HG03442 (cell line): ENCODE measurements at regions not wholly inside any gene's neighbourhood (a gene's known extent, or its start where the extent isn't known, plus 50 kb on each side); places are given as distances from the start of the nearest gene placed in this dataset.

Source experiments
- ATAC-seq: cut with Tn5 transposase; IDR thresholded peaks from one replicate; pipeline ENCODE4 v1.9.1; 2021; ENCODE audit warnings: mild to moderate bottlenecking, moderate library complexity; ENCODE audit not compliant: unreplicated experiment

- ATAC-seq, result no peak
These were observed 246.1 kb downstream of the LY86 start for GRCh38 chr6:6834356-6835222.

- no peak for ATAC-seq
These were observed 246.6 kb downstream of the LY86 start for GRCh38 chr6:6835223-6835503.

DNA sequence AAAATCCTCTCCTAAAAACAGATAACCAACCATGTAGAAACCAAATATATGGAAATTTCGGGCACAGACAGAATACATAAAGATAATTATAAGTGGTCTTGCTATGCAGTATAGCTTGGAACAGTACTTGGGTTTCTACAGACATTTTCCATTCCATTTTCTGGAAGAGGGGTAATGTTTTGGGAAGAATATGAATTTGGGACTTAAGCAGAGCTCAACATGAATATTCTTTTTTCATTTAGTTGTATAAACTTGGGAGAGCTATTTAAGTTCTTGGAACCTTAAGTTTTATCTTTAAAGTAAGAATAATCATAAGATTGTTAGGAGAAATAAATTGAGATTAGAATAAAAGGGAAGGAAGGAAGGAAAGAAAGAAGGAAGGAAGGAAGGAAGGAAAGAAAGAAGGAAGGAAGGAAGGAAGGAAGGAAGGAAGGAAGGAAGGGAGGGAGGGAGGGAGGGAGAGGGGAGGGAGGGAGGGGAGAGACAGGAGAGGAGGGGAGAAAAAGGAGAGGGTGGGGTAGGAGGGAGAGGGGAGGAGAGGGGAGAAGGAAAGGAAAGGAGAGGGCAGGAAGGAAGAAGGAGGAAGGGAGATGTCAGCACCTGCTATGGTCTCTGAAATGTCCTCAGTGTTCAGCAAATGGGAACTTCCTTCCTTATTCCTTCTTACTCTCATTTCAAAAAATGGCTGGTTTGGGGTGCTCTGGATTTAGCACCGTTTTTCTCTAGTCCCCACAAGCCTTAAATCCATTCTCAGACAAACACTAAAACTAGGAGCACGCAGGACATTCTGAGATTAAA is 248.3 kb downstream of the LY86 start:
- ATAC-seq, result no peak

DNA sequence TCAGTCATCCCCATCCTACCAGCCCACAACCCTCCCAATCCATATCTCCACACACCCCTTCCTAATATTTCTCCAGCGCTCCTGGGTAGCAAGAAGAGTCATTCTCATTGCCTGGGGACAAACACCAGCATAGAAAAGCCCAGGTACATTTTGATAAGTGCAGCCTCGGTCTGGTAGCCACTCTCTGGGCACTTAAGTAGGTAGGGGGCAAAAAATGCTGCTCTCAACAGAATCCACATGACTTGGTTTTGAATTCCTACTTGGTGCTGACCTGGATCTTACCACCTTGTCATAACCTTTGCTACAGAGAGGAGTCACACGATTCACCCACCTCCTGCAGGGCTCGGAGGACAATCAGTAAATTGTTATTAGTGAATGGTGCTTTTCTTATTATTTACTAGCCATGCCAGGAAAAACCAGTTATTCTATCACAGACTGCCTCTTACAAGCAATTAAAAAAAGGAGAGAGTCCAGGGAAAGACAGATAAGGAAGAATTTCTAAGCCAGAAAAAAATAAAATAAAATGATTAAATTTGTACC is 249.1 kb downstream of the LY86 start:
- no peak for ATAC-seq

- peak; percentile 95 for ATAC-seq
These were observed 252.3 kb downstream of the LY86 start for GRCh38 chr6:6840831-6841291.

GRCh38 chr6:6841571-6841970 is 253.1 kb downstream of the LY86 start:
- no peak for ATAC-seq

DNA sequence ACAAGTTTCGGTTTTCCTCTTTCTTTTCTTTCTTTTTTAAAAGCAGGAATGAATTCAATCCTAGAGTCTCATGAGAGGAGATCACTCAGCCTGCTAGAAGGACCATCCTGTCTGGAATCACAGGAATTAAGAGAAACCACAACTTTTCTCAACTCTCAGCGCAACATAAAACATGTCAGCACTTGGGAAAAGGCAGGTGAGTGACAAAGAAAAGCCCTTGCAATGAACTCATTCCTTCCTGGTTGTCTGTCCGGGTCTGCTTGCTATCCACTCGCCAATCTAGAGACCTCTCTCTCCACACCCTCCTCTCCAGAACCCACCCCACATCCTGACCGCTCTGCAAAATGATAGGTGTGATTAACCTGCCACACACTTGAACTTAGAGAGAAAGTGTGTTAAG is 253.8 kb downstream of the LY86 start:
- no peak for ATAC-seq

DNA sequence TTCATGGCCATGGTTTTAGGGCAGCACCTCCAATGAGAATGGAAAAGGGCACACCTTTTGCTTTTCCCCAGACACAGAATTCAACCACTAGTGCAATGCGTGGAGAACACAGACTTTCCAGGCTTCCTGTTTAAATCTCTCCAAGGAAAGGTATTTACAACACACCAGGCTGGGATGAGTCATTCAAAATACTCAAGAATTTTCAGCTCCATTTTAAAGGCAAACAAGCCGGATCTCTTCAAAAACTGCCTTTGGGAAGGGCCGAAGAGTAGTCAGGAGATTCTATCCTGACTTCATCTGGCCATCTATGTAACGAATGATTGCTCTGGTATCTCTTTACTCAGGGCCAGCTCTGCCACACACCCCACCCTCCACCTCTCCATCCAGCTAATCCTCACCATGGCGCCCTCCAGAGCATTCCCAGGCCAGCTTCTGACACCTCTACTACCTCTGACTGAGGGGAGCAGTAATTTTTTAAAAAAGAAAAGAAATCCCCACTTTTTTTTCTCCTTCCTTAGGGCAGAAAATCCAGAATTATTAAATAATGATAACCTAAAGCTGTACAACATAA is 254.6 kb downstream of the LY86 start:
- no peak for ATAC-seq

DNA sequence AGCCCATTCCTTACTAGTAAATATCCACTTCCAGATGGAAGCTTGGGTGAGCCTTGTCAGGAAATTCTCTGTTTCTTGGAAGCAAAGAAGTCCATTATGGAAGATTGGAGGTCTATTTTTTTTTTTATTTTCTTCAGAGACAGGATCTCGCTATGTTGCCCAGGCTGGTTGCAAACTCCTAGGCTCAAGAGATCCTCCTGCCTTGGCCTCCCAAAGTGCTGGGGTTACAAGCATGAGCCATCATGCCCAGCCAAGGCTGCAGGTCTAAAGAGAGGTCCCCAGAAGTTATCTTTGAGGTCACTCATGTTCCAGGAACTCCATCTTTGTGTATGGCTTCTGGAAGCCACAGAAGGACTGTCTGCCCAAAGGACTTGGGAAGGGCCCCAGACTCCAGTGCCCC is 255.3 kb downstream of the LY86 start:
- ATAC-seq, result no peak

DNA sequence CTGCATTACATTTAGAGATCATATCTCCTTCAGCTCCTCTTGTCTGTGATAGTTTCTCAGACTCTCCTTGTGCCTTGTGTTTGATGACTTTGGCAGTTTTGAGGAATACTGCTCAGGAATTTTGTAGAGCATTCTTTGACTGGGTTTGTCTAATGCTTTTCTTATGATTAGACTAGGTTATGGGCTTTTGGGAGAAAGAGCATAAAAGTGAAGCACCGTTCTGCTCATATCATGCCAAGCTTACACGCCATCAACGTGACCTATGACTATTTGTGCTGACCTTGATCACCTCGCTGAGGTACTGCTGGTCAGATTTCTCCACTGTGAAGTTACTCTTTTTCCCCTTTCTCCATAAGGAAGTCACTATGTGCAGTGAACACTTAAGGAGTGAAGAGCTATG is 256.0 kb downstream of the LY86 start:
- no peak for ATAC-seq

GRCh38 chr6:6845603-6846002 is 257.1 kb downstream of the LY86 start:
- no peak for ATAC-seq

- no peak for ATAC-seq
These were observed 259.1 kb downstream of the LY86 start for GRCh38 chr6:6847591-6847990.

DNA sequence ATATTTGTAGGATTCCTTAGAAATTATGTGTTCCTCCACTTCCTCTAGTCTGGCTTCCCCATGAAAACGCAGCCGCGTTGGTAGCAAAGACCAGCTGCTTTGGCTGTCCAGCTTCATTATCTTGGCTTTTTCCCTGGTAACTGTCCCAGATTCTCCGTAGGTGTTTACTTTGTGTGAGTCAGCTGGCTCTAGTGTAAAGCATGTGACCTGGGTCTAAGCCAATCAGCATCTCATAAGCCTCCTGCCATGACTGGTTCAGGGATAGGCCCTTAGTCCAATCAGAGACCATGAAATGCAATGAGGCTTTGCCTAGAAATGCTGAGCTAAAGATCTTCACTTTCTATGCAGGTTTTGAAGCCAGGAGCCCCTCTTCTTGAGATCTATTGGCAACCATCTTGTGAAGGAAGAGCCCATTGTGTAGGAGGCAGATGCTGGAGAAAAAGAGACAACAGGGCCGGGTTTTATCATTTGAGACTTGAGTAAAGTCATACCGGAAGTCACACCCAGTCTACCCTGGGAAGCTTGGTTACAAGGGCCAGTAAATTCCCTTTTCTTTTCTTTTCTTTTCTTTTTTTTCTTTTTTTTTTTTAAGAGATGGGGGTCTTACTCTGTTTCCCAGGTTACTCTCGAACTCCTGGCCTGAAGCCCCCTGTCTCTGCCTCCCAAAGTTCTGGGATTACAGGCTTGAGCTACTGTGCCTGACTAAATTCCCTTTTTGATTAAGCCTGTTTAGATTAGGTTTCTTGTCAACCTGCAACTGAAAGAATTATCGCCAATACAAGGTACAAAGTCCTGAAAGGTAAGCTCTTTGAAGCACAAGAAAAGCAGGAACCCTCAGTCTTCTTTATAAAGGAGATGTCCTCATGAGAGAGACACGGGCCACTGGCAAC is 256.5 kb upstream of the RREB1 start:
- ATAC-seq, result no peak

- ATAC-seq, result no peak
These were observed 255.9 kb upstream of the RREB1 start for GRCh38 chr6:6851949-6852261.

- peak; percentile 86 for ATAC-seq
These were observed 250.9 kb upstream of the RREB1 start for GRCh38 chr6:6856538-6857523.

- ATAC-seq, result no peak
These were observed 250.2 kb upstream of the RREB1 start for GRCh38 chr6:6857528-6857927.

DNA sequence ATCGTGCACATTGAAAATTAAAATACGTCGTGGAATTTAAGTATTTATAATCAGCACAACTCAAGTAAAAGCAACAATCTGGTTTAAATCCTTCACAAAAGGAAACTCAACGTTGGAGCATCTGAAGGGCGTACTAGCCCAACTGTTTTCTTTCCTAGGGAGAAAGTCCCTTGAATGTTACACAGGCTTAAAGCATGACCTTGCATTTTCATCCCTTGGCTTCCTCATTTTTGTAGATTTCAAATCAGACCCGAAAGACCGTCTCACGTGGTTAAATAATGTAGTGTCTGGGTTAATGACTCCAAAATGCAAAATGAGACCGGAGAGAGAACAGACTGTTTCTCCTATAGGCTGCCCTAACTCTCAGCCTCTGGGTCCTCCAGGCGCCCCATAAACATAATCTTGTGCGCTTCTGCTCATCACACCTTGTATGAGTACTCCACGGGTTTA is 249.2 kb upstream of the RREB1 start:
- no peak for ATAC-seq

- no peak for ATAC-seq
These were observed 248.7 kb upstream of the RREB1 start for GRCh38 chr6:6859105-6859504.

GRCh38 chr6:6859722-6860121 is 248.0 kb upstream of the RREB1 start:
- ATAC-seq, result no peak

- ATAC-seq, result no peak
These were observed 246.9 kb upstream of the RREB1 start for GRCh38 chr6:6860863-6861262.
